MM.1S (cell line): ENCODE measurements at regions not wholly inside any gene's neighbourhood (a gene's known extent, or its start where the extent isn't known, plus 50 kb on each side); places are given as distances from the start of the nearest gene placed in this dataset.

Experiments
- DNase-seq: peaks from one replicate; pipeline ENCODE4 v3.0.0-alpha.2; 2015
- H2AFZ ChIP-seq: fragments of 300-600 bp; sonication (generic); 2 replicates; pipeline ENCODE4 v1.6.0; 2016; ENCODE audit warnings: antibody characterized with exemption, low read length
- H3F3A ChIP-seq: fragments of 300-600 bp; sonication (generic); 2 replicates; pipeline ENCODE4 v1.6.1; 2016; ENCODE audit warnings: mild to moderate bottlenecking, antibody characterized with exemption, low read length, moderate library complexity, mixed read lengths; ENCODE audit not compliant: insufficient read depth
- H3K27ac ChIP-seq: fragments of 300-600 bp; sonication (generic); 2 replicates; pipeline ENCODE4 v1.5.1; 2016; ENCODE audit warnings: mild to moderate bottlenecking, low read length
- H3K27me3 ChIP-seq: fragments of 300-600 bp; sonication (generic); replicated peaks from 2 replicates; pipeline ENCODE4 v1.6.0; 2016; ENCODE audit warnings: low read length; ENCODE audit not compliant: insufficient read depth
- H3K36me3 ChIP-seq: fragments of 300-600 bp; sonication (generic); replicated peaks from 2 replicates; pipeline ENCODE4 v1.6.1; 2016; ENCODE audit warnings: mild to moderate bottlenecking, low read length, mixed read lengths; ENCODE audit not compliant: insufficient read depth
- H3K4me1 ChIP-seq: fragments of 300-600 bp; sonication (generic); 2 replicates; pipeline ENCODE4 v1.6.1; 2016; ENCODE audit warnings: low read length, mixed read lengths
- H3K4me2 ChIP-seq: fragments of 300-600 bp; sonication (generic); 2 replicates; pipeline ENCODE4 v1.6.0; 2016; ENCODE audit warnings: low read depth, low read length
- H3K4me3 ChIP-seq: fragments of 300-600 bp; sonication (generic); 2 replicates; pipeline ENCODE4 v1.5.1; 2016; ENCODE audit warnings: low read length, mixed read lengths
- H3K79me2 ChIP-seq: fragments of 300-600 bp; sonication (generic); 2 replicates; pipeline ENCODE4 v1.6.1; 2016; ENCODE audit warnings: mixed run types, low read length, mixed read lengths
- H3K9ac ChIP-seq: fragments of 300-600 bp; sonication (generic); 2 replicates; pipeline ENCODE4 v1.6.1; 2016; ENCODE audit warnings: low read length, mixed read lengths
- H3K9me2 ChIP-seq: fragments of 300-600 bp; sonication (generic); replicated peaks from 2 replicates; pipeline ENCODE4 v1.6.1; 2016; ENCODE audit warnings: mild to moderate bottlenecking, low read length, mixed read lengths; ENCODE audit not compliant: insufficient read depth
- H3K9me3 ChIP-seq: fragments of 300-600 bp; sonication (generic); replicated peaks from 2 replicates; pipeline ENCODE4 v1.6.1; 2016; ENCODE audit warnings: mild to moderate bottlenecking, low read length, mixed read lengths; ENCODE audit not compliant: insufficient read depth
- H4K20me1 ChIP-seq: fragments of 300-600 bp; sonication (generic); 2 replicates; pipeline ENCODE4 v1.6.1; 2016; ENCODE audit warnings: mild to moderate bottlenecking, low read length, moderate library complexity, mixed read lengths; ENCODE audit not compliant: insufficient read depth
- CTCF ChIP-seq: fragments of 300-600 bp; sonication (generic); IDR thresholded peaks from 2 replicates; pipeline ENCODE4 v1.5.1; 2016; ENCODE audit warnings: antibody characterized with exemption, low read length, mixed read lengths
- EZH2 ChIP-seq: fragments of 300-600 bp; sonication (generic); optimal IDR thresholded peaks from 2 replicates; pipeline ENCODE3; 2017; ENCODE audit warnings: low read depth, mild to moderate bottlenecking, antibody characterized with exemption, low read length, mixed read lengths
- EZH2phosphoT487 ChIP-seq: fragments of 300-600 bp; sonication (generic); IDR thresholded peaks from 2 replicates; pipeline ENCODE4 v1.6.1; 2018; ENCODE audit warnings: antibody characterized with exemption, low read length

DNA sequence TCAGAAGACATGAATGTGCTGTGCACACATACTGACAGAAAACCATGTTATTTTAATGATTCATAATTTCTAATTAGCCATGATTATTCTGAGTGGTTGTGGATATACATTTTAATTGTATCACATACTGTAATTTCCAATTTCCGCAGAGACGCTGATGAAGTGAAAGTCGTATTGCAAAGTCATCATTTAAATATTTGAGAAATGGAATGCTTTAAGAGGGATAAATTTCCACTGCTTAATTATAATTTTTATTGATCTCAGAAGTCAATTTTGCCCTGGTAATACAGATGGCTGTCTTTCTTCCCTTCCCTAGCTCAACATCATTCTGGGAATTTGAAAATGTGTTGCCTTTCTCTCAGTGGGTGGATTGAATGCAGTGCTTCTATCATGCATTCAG, 819.3 kb downstream of the ROBO2 start:
- no peaks in the 10 kb centered on the region for H3K9me3 ChIP-seq

DNA sequence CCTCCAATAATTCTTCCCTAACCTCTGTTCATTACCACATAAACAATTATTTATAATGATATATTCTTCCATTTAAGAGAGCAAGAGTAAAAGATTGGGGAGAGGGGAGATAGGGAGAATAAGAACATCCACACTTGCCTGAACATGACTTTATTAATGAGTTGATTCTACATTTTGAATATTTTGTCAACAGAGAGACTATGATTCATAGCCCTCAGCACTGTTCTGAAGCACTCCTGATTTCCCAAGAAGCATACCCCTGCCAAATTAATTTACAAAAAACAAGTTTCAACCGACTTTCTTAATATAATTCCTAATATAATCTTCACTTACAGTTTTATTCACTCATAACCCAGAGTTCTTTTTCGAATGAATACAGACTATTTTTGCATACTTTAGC, 828.8 kb downstream of the ROBO2 start:
- no peak for DNase-seq

More for the DNA sequence above, 819.3 kb downstream of the ROBO2 start:
- no peaks in the 10 kb centered on the region for H3K79me2 ChIP-seq
- H3F3A ChIP-seq = no peaks in the 10 kb centered on the region
- no peak overlapping the region for H2AFZ ChIP-seq
- H3K4me1 ChIP-seq = no peaks in the 10 kb centered on the region
- TF ChIP-seq CTCF (no peak), EZH2phosphoT487 (no peak), EZH2 (no peak)
- no peaks in the 10 kb centered on the region for H3K27me3 ChIP-seq
- no peaks in the 10 kb centered on the region for H4K20me1 ChIP-seq
- no peak overlapping the region for H3K27ac ChIP-seq
- no peak for DNase-seq
- H3K36me3 ChIP-seq = no peaks in the 10 kb centered on the region
- H3K9me2 ChIP-seq = no peaks in the 10 kb centered on the region
- no peak overlapping the region for H3K4me2 ChIP-seq
- no peak overlapping the region for H3K4me3 ChIP-seq
- H3K9ac ChIP-seq = no peak overlapping the region

DNA sequence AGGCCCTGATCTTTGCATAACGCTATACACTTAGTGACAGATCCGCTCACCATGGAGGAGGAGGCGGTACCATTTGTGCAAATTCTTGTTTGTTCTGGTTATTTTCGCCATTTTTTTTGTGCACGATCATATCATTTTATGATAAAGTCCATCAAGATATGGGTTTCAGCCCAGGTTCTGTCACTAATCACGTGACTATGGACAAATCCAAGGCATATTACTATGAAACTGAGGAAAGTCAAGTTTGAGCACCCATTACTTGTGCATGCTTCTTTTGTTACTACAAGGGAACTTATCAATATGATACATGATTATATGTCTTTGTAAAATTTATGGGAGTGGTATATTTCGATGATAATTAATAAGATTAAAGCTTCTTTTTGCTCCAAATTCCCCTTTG, 829.5 kb downstream of the ROBO2 start:
- Histone ChIP-seq H3K79me2 (no peaks in the 10 kb centered on the region), H3K4me1 (no peaks in the 10 kb centered on the region), H3K27ac (no peak overlapping the region), H3K27me3 (no peaks in the 10 kb centered on the region), H3K9me2 (no peaks in the 10 kb centered on the region), H3K9ac (no peak overlapping the region), H3K9me3 (no peaks in the 10 kb centered on the region), H2AFZ (no peak overlapping the region), H3K4me3 (no peak overlapping the region), H4K20me1 (no peaks in the 10 kb centered on the region), H3K4me2 (no peak overlapping the region), H3K36me3 (no peaks in the 10 kb centered on the region), H3F3A (no peaks in the 10 kb centered on the region)
- no peak for TF ChIP-seq EZH2
- TF ChIP-seq EZH2phosphoT487 = no peak
- TF ChIP-seq CTCF = no peak
- DNase-seq = no peak

More for the DNA sequence above, 828.8 kb downstream of the ROBO2 start:
- no peaks in the 10 kb centered on the region for H3K9me3 ChIP-seq
- TF ChIP-seq EZH2phosphoT487 (no peak), EZH2 (no peak), CTCF (no peak)
- no peaks in the 10 kb centered on the region for H4K20me1 ChIP-seq
- no peaks in the 10 kb centered on the region for H3K4me1 ChIP-seq
- no peak overlapping the region for H3K4me2 ChIP-seq
- H3K27ac ChIP-seq = no peak overlapping the region
- no peaks in the 10 kb centered on the region for H3K9me2 ChIP-seq
- H3K9ac ChIP-seq = no peak overlapping the region
- no peak overlapping the region for H2AFZ ChIP-seq
- H3F3A ChIP-seq = no peaks in the 10 kb centered on the region
- no peaks in the 10 kb centered on the region for H3K36me3 ChIP-seq
- no peak overlapping the region for H3K4me3 ChIP-seq
- no peaks in the 10 kb centered on the region for H3K79me2 ChIP-seq
- H3K27me3 ChIP-seq = no peaks in the 10 kb centered on the region
